ENCODE measurements at regions not wholly inside any gene's neighbourhood (a gene's known extent, or its start where the extent isn't known, plus 50 kb on each side); places are given as distances from the start of the nearest gene placed in this dataset.

DNA sequence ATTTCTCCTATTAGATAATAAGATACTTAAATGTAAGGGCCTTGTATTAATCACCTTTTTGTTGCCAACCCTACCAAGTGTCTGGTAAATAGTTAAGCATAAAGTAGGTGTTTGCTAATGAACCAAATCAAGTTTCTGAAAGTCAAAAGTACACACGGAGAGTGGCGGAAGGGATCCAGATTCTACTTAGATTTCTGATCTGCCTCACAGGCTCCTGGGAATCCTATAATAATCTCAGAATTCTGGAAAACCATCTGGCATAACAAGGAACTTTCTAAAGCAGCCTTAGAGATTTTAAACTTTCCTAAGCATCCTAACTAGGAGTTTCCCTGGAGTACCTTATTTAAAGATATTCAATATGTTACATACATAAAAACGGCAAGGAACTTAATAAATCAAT lies 363.2 kb upstream of the SMC2 start:
- no peak for ATAC-seq
- no peaks in the 10 kb centered on the region for H3K27me3 ChIP-seq
- H3K4me3 ChIP-seq, result no peak overlapping the region

GRCh38 chr9:103731541-103731940 lies 362.6 kb upstream of the SMC2 start:
- no peaks in the 10 kb centered on the region for H3K27me3 ChIP-seq
- no peaks in the 10 kb centered on the region for H3K9me3 ChIP-seq
- DNase-seq (no peak), ATAC-seq (no peak)
- H3K36me3 ChIP-seq, result no peaks in the 10 kb centered on the region
- in situ Hi-C loops (cut with MboI; ENCODE audit: low sequenced_read_pairs in 4 of 4) (no loop called here), intact Hi-C loops (cut with DNase I; ENCODE audit: low total_unique reads) (no loop called here)
- TF ChIP-seq POLR2A (IDR thresholded peaks at IDR 0.05) (no peak), CTCF (IDR thresholded peaks at IDR 0.05 in 4 of 5, conservative IDR thresholded peaks at IDR 0.05 in 1 of 5) (no peak)
- no peaks in the 10 kb centered on the region for H3K4me1 ChIP-seq
- H3K4me3 ChIP-seq, result no peak overlapping the region
- no peak overlapping the region for H3K27ac ChIP-seq

More for the DNA sequence above, 363.2 kb upstream of the SMC2 start:
- intact Hi-C loops (cut with DNase I; ENCODE audit: low total_unique reads) (no loop called here), in situ Hi-C loops (cut with MboI; ENCODE audit: low sequenced_read_pairs in 4 of 4) (no loop called here)
- Histone ChIP-seq H3K36me3 (no peaks in the 10 kb centered on the region), H3K9me3 (no peaks in the 10 kb centered on the region), H3K4me1 (no peaks in the 10 kb centered on the region), H3K27ac (no peak overlapping the region)
- TF ChIP-seq CTCF (IDR thresholded peaks at IDR 0.05 in 4 of 5, conservative IDR thresholded peaks at IDR 0.05 in 1 of 5), result no peak
- no peak for TF ChIP-seq POLR2A (IDR thresholded peaks at IDR 0.05)
- DNase-seq, result no peak

- Histone ChIP-seq H3K27ac (no peak overlapping the region), H3K9me3 (no peaks in the 10 kb centered on the region), H3K4me1 (no peaks in the 10 kb centered on the region), H3K27me3 (no peaks in the 10 kb centered on the region), H3K4me3 (no peak overlapping the region), H3K36me3 (no peaks in the 10 kb centered on the region)
- DNase-seq (no peak), ATAC-seq (no peak)
- intact Hi-C loops (cut with DNase I; ENCODE audit: low total_unique reads), result no loop called here
- TF ChIP-seq CTCF (IDR thresholded peaks at IDR 0.05 in 4 of 5, conservative IDR thresholded peaks at IDR 0.05 in 1 of 5), result no peak
- no peak for TF ChIP-seq POLR2A (IDR thresholded peaks at IDR 0.05)
- in situ Hi-C loops (cut with MboI; ENCODE audit: low sequenced_read_pairs in 4 of 4), result no loop called here
These were observed 359.6 kb upstream of the SMC2 start for GRCh38 chr9:103734471-103734870.

DNA sequence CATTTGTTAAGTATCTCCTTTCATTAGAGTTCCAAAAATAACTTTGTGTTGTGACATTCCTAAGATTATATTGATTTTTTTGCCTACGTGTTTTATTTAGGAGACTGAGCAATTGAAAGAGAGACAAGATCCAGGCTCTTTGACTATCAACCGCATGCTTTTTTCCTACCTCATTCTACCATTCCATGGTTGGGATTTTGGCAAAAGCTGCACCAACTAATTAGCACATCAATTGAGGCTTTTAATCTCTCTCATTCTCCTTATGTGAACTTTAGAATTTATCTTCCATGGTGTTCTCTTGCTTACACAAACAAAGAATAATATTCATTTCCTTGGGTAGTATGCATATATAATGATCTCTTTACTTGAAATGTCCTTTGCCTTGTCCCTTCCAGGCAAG lies 338.7 kb upstream of the SMC2 start:
- Histone ChIP-seq H3K9me3 (no peaks in the 10 kb centered on the region), H3K27ac (no peak overlapping the region), H3K4me3 (no peak overlapping the region), H3K4me1 (no peaks in the 10 kb centered on the region), H3K36me3 (no peaks in the 10 kb centered on the region), H3K27me3 (no peaks in the 10 kb centered on the region)
- intact Hi-C loops (cut with DNase I; ENCODE audit: low total_unique reads) (no loop called here), in situ Hi-C loops (cut with MboI; ENCODE audit: low sequenced_read_pairs in 4 of 4) (no loop called here)
- DNase-seq, result no peak
- no peak for ATAC-seq
- TF ChIP-seq CTCF (IDR thresholded peaks at IDR 0.05 in 4 of 5, conservative IDR thresholded peaks at IDR 0.05 in 1 of 5) (no peak), POLR2A (IDR thresholded peaks at IDR 0.05) (no peak)

DNA sequence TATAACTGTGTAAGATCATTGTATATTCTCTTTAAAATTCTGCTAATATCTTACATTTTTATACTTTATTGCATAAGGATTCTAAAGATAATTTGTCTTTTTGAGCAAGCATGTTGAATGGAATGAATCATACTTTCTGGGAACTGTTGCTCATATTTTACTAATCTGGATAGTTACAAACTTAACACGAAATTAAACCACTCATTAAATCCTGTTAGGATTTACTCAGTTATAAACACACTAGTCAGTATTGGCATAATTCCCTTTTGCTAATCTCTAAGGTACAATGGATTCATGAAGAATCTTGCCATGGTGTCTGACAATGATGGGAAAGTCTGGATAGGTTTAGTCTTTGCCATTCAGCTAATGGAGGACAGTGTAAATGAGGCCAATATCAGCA lies 338.1 kb upstream of the SMC2 start:
- H3K27ac ChIP-seq, result no peak overlapping the region
- DNase-seq (no peak), ATAC-seq (no peak)
- H3K4me3 ChIP-seq, result no peak overlapping the region
- in situ Hi-C loops (cut with MboI; ENCODE audit: low sequenced_read_pairs in 4 of 4), result no loop called here
- H3K9me3 ChIP-seq, result no peaks in the 10 kb centered on the region
- intact Hi-C loops (cut with DNase I; ENCODE audit: low total_unique reads), result no loop called here
- TF ChIP-seq POLR2A (IDR thresholded peaks at IDR 0.05) (no peak), CTCF (IDR thresholded peaks at IDR 0.05 in 4 of 5, conservative IDR thresholded peaks at IDR 0.05 in 1 of 5) (no peak)
- no peaks in the 10 kb centered on the region for H3K4me1 ChIP-seq
- H3K27me3 ChIP-seq, result no peaks in the 10 kb centered on the region
- no peaks in the 10 kb centered on the region for H3K36me3 ChIP-seq
